ENCODE measurements at regions not wholly inside any gene's neighbourhood (a gene's known extent, or its start where the extent isn't known, plus 50 kb on each side); places are given as distances from the start of the nearest gene placed in this dataset.

- CTCF ChIA-PET: no interaction called here
- TF ChIP-seq CTCF (IDR thresholded peaks at IDR 0.05): no peak
- intact Hi-C loops (cut with micrococcal nuclease): no loop called here
These were observed 725.3 kb upstream of the CCDC179 start for GRCh38 chr11:23585416-23586104.

GRCh38 chr11:23586173-23586572, 725.9 kb upstream of the CCDC179 start:
- ChIA-PET POLR2A (no interaction called here), CTCF (no interaction called here)
- no peaks in the 10 kb centered on the region for H3K4me1 Mint-ChIP-seq
- ATAC-seq (ENCODE audit: low read depth): no peak
- H3K27me3 Mint-ChIP-seq: no peaks in the 10 kb centered on the region
- DNase-seq: no peak
- no peak for TF ChIP-seq CTCF (IDR thresholded peaks at IDR 0.05)
- no peak overlapping the region for H3K4me3 Mint-ChIP-seq
- intact Hi-C loops (cut with micrococcal nuclease): no loop called here
- H3K9me3 Mint-ChIP-seq: no peaks in the 10 kb centered on the region
- H3K27ac Mint-ChIP-seq: no peak overlapping the region
- H3K36me3 Mint-ChIP-seq (ENCODE audit: low read depth): no peaks in the 10 kb centered on the region

More at GRCh38 chr11:23585416-23586104, 725.3 kb upstream of the CCDC179 start:
- no peak overlapping the region for H3K4me3 Mint-ChIP-seq
- no peak for ATAC-seq (ENCODE audit: low read depth)
- H3K36me3 Mint-ChIP-seq (ENCODE audit: low read depth): no peaks in the 10 kb centered on the region
- POLR2A ChIA-PET: no interaction called here
- H3K4me1 Mint-ChIP-seq: no peaks in the 10 kb centered on the region
- H3K9me3 Mint-ChIP-seq: no peaks in the 10 kb centered on the region
- H3K27me3 Mint-ChIP-seq: no peaks in the 10 kb centered on the region
- no peak for DNase-seq
- no peak overlapping the region for H3K27ac Mint-ChIP-seq

GRCh38 chr11:23590596-23591308, 730.5 kb upstream of the CCDC179 start:
- Mint-ChIP-seq H3K4me1 (no peaks in the 10 kb centered on the region), H3K9me3 (no peaks in the 10 kb centered on the region), H3K27ac (no peak overlapping the region), H3K4me3 (no peak overlapping the region), H3K36me3 (ENCODE audit: low read depth) (no peaks in the 10 kb centered on the region), H3K27me3 (no peaks in the 10 kb centered on the region)
- DNase-seq: no peak
- intact Hi-C loops (cut with micrococcal nuclease): no loop called here
- ATAC-seq (ENCODE audit: low read depth): no peak
- POLR2A ChIA-PET: no interaction called here
- CTCF ChIA-PET: no interaction called here
- no peak for TF ChIP-seq CTCF (IDR thresholded peaks at IDR 0.05)

GRCh38 chr11:23594755-23595154, 734.5 kb upstream of the CCDC179 start:
- H3K4me3 Mint-ChIP-seq: no peak overlapping the region
- no peak for TF ChIP-seq CTCF (IDR thresholded peaks at IDR 0.05)
- H3K36me3 Mint-ChIP-seq (ENCODE audit: low read depth): no peaks in the 10 kb centered on the region
- H3K9me3 Mint-ChIP-seq: no peaks in the 10 kb centered on the region
- intact Hi-C loops (cut with micrococcal nuclease): no loop called here
- DNase-seq: no peak
- ChIA-PET POLR2A (no interaction called here), CTCF (no interaction called here)
- no peak overlapping the region for H3K27ac Mint-ChIP-seq
- H3K4me1 Mint-ChIP-seq: no peaks in the 10 kb centered on the region
- H3K27me3 Mint-ChIP-seq: no peaks in the 10 kb centered on the region
- ATAC-seq (ENCODE audit: low read depth): no peak

- H3K4me1 Mint-ChIP-seq: no peaks in the 10 kb centered on the region
- ChIA-PET POLR2A (no interaction called here), CTCF (no interaction called here)
- no peaks in the 10 kb centered on the region for H3K36me3 Mint-ChIP-seq (ENCODE audit: low read depth)
- H3K9me3 Mint-ChIP-seq: no peaks in the 10 kb centered on the region
- H3K27me3 Mint-ChIP-seq: no peaks in the 10 kb centered on the region
- intact Hi-C loops (cut with micrococcal nuclease): no loop called here
- DNase-seq: no peak
- ATAC-seq (ENCODE audit: low read depth): no peak
- no peak overlapping the region for H3K4me3 Mint-ChIP-seq
- TF ChIP-seq CTCF (IDR thresholded peaks at IDR 0.05): no peak
- H3K27ac Mint-ChIP-seq: no peak overlapping the region
These were observed 744.7 kb upstream of the CCDC179 start for GRCh38 chr11:23604966-23605365.
